Posterior cingulate gyrus (tissue), 11 donors: ENCODE measurements at regions not wholly inside any gene's neighbourhood (a gene's known extent, or its start where the extent isn't known, plus 50 kb on each side); places are given as distances from the start of the nearest gene placed in this dataset.

ENCODE experiments used
- DNase-seq, 10 donors: peaks; one replicate each; pipeline versions ENCODE4 v3.0.0 to v3.0.0-alpha.2; 2020 to 2021; ENCODE audit warnings: mixed read lengths in 3 of 10
- intact Hi-C: fragments of 100-400 bp; cut with DNase I; formaldehyde crosslinking; loops from one replicate; pipeline ENCODE4 v1.15.1; 2023

DNA sequence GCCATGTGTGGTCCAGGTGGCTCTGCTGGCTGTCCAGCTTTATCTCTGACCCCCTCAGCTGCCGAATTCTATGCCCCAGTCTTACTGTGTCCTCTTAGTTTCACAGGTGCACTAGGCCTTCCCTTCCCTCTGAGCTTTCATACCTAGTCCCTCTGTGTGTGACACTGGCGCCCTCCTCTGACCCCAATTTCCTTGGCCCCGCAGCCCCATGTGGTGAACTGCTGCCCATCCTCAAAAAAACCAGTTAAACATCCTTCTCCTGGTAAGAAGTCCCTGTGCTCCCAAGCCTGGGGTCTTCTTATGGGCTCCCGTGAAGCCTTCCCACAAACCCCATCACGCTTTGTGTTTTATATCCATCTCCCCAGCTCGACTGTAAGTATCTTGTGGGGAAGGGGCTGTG is 93.9 kb upstream of the TSPAN2 start:
- DNase-seq, result no peak
- intact Hi-C loops, result no loop called here

DNA sequence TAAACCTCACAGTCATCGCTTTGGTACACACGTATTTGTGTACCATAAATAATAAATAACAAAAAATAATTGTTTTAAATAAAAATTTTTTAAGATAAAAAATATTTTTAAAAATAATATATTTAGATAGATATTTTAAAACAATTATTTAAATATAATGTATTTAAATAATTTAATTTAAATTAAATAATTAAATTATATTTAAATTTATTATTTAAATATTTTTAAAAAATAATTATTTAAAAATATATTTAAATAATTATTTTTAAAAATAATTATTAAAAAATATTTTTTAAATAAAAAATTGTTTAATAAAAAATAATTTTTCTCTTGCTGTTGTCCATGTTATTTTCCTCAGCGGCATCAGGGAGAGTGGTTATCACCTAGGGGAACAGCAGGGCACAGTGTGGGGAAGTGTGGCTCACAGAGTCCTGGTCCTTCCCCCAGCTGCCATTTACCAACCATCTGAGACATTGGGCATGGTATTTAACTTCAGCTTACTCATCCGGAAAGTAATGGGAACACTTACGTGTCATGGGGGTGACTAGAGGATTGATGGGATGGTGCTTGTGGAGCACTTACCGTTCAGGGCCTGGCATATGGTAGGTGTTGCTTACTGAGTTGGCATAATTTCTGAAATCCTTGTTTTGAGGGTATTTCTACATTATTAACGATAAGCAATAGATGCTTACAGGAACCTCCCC is 92.9 kb upstream of the TSPAN2 start:
- intact Hi-C loops, result no loop called here

DNA sequence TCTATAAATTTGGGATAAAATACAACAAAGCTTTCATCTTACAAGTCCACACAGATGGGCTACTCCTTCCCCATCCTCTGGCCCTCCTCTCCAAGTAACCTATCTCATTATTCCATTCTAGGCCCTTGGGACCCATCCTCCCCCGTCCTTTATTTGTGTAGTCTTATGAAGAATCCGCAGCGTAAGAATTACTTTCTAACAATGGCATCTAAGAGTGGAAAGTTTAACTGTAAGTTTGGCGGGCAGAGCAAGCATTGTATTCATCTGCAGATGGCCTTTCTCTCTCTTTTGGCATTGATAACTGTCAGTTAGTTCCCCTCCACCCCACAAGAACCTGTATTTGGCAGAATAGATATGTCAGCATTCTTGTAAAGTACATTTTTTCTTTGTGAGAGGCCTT is 91.9 kb upstream of the TSPAN2 start:
- no peak for DNase-seq
- intact Hi-C loops, result no loop called here

More for the DNA sequence above, 92.9 kb upstream of the TSPAN2 start:
- DNase-seq, result no peak

DNA sequence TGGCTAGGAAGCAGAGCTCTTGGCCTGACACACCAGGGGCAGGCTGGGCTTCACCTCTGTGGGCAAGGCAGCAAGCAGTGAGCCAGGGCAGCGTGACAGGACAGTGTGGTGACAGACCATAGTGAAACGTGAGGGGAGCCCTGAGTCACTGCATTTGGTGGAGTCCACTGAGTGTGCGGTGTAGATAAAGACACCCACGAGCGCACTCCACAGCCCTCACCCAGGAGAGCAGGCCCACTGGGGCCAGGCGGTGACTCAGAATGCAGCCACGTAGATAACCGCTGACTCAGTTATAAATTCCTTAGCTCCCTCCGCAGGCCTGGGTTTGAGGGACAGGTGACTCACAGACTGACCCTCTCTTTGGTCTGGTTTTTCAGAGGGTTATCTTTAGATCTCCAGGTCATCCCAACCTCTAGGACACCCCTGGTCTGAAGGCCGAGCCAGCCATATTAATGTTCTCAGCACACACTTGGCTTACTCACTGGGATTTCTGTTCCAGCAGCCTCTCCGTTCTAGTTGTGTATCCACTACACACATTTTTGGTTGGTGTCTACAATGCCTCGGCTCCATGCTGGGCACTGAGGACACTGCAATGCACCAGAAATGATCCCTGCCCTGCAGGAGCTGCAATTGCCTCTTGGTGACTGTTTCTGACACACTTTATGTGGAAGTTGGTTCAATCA is 90.2 kb upstream of the TSPAN2 start:
- intact Hi-C loops, result no loop called here
- DNase-seq, result no peak

GRCh38 chr1:115176189-115176588 is 86.9 kb upstream of the TSPAN2 start:
- intact Hi-C loops, result no loop called here

GRCh38 chr1:115175596-115175995 is 86.3 kb upstream of the TSPAN2 start:
- DNase-seq, result no peak
- intact Hi-C loops, result no loop called here

More at GRCh38 chr1:115176189-115176588, 86.9 kb upstream of the TSPAN2 start:
- no peak for DNase-seq

GRCh38 chr1:115173151-115173550 is 83.8 kb upstream of the TSPAN2 start:
- intact Hi-C loops, result no loop called here
- no peak for DNase-seq

GRCh38 chr1:115172270-115172669 is 83.0 kb upstream of the TSPAN2 start:
- DNase-seq, result no peak
- intact Hi-C loops, result no loop called here

DNA sequence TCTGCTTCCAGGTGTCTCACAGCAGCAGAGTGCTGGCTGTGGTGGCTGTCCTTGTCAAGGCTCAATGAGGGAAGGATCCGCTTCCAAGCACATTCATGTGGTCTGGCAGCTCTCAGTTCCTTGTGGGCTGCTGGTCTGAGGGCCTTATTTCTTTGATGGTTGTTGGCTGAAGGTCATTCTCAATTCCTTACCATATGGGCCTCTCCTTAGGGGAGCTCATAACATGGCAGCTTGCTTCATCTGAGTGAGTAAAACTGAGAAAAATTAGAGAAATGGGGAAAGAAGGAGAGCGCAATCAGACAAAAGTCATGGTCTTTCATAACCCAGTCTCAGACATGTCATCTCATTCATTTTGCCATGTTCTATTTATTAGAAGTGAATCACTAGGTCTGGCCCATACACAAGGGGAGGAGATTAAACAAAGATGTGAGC is 81.7 kb upstream of the TSPAN2 start:
- intact Hi-C loops, result no loop called here
- no peak for DNase-seq

GRCh38 chr1:115170377-115170776 is 81.1 kb upstream of the TSPAN2 start:
- DNase-seq, result no peak
- intact Hi-C loops, result no loop called here

GRCh38 chr1:115168026-115168425 is 78.7 kb upstream of the TSPAN2 start:
- no peak for DNase-seq
- intact Hi-C loops, result no loop called here

GRCh38 chr1:115166531-115167091 is 77.3 kb upstream of the TSPAN2 start:
- DNase-seq, result no peak
- intact Hi-C loops, result no loop called here

DNA sequence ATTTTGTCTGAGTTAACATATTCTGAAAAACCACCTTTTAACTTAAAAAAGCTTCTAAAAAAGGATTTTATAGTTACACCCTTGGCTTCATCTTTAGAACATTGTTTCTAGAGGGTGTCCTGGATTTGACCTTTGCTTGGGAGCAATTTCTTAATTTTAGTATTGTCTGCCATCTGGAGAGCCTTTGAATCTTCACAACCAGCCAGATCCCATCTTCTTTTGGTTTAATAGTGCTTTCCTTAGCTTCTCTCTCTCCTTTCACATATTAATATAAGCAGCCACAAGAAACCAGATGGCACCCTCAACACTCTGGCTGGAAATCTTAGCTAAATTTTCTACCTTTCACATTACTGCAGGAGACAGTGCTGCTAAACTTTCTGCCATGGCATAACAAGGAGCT is 76.5 kb upstream of the TSPAN2 start:
- intact Hi-C loops, result no loop called here
- no peak for DNase-seq

DNA sequence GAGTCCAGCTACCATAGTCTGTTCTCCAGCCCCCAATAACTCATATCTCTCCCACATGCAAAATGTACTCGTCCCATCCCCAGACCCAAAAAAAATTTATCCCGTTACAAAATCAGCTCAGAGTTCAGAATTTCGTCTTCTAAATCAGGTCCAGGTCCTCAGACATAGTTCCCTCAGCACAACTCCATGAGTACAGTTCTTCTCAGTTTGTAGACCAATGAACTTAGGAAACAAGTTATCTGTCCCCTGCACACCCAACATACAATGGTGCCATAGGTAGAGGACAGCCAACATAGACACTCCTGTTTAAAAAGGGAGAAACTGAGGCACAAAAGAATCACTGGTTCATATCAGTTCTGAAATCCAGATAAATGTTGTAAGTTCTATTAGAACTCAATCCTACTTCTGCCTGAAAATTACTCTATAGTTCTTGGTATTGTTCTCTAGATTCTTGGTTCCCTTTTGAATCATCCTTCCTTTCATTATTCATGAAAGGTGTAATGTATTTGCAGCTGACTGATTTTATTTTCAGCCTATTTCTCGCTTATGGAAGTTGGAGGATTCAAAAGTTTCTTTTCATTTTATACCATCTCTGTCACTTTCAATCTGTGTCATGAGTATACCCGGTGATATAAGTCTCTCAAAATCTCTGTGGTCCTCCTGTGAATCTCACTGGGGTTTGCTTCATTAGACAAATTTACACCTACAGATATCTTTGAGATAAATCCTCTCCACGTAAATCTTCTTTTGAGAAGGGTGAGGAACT is 75.8 kb upstream of the TSPAN2 start:
- no peak for DNase-seq
- intact Hi-C loops, result no loop called here

GRCh38 chr1:115164484-115164883 is 75.2 kb upstream of the TSPAN2 start:
- DNase-seq, result no peak
- intact Hi-C loops, result no loop called here

DNA sequence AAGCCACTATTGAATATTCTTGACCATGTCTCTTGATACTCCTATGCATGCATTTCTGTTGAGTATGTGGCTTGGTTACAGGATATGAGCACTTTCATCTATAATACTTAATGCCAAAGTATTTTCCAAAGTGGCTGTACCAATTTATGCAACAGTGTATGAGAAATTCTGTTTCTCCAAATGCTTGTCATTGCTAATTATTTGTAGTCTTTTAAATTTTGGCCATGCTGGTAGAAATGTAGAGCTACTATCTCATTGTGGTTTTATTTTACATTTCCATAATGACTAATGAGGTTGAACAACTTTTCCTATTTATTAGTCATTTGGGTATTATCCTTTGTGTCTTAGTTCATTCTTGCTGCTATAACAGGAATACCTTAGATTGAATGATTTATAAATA is 71.4 kb upstream of the TSPAN2 start:
- intact Hi-C loops, result no loop called here
- no peak for DNase-seq

GRCh38 chr1:115159958-115160357 is 70.7 kb upstream of the TSPAN2 start:
- intact Hi-C loops, result no loop called here
- no peak for DNase-seq

DNA sequence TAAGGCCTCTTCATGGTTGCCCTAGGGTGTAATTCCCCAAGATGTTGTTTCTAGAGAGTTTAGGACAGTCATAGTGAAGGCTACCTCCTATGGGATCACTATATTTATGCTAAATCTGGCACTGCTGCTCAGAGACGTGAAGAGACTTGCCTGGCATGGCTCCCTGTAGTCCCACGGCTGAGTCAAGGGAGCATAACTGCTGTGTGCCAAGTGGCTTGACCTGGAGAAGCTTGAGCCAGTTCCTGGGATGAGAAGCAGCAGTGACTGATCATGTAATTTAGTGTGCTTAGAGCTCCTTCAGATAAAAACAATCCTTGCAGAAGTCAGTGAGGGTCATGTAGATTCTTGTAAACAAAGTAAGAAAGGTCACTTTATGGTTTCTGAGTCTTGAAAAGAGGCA is 68.9 kb upstream of the TSPAN2 start:
- DNase-seq, result peak in 1 of 10 donors; percentile 24
- intact Hi-C loops, result no loop called here

GRCh38 chr1:115156826-115157468 is 67.6 kb upstream of the TSPAN2 start:
- intact Hi-C loops, result no loop called here
- no peak for DNase-seq

- intact Hi-C loops, result no loop called here
These were observed 64.8 kb upstream of the TSPAN2 start for GRCh38 chr1:115153966-115154557.

More at GRCh38 chr1:115153966-115154557, 64.8 kb upstream of the TSPAN2 start:
- no peak for DNase-seq
